Embryonic facial prominence (tissue), 1 donor: ENCODE measurements at regions not wholly inside any gene's neighbourhood (a gene's known extent, or its start where the extent isn't known, plus 50 kb on each side); places are given as distances from the start of the nearest gene placed in this dataset.

Experiments
- DNase-seq: peaks from one replicate; pipeline ENCODE4 v3.0.0-alpha.2; 2016; ENCODE audit errors: extremely low spot score

DNA sequence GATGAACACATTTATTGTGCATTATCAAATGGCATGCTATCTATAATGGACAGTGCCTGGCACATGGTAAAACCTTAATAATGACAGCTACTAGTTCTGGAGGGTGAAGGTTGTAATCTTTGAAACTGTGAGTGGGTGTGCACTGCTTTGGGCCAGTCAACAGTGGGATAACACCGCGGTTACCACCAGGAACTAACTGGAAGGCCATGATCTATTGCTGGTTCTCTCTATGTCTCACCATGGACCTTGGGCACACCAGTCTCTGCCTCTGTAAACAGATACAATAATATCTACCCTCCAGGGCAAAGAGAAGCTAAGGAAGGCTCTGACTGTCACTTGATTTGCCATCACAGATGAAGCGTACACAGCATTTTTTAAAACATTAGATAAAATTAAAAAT is 198.6 kb upstream of the ESRRG start:
- DNase-seq: no peak

DNA sequence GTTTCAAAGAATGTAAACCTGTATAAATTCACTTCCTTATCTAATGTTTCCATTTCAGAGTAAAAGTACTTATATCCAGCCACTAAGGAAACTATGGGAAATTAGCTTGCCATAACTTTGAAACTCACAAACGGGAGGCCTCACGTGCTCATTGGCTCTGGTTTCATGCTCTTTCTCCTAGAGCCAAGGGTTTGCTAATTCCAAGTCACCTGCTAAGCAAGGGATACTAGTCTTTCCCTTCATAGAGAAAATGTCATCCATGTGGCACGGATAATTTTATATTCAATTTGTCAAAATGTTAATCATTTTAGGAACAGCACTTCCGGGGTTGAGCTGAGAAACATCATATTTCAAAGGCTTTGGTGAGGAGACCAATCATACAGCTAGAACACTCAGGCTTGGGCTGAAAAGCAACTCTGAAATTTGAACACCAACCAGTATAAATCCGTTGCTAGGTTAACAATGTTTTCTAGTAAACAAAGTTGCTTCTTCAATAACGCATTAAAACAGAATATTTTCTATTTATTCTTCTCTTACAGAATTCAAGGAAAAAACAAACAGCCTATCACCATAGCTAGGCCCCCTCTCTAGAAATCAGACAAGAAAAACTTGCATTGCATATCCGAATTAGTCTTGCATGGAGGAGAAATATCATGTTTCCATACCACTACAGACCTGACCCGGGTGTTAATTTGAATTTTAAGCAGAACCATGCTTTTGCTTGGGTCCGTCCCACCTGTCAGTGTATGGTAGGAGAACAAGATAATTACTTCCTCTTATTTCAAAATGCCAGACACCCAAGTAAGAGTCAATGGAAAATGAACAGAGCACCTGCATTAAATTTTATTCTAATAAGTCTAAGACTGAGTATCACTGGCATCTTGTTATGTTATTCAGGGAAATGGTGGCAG is 196.1 kb upstream of the ESRRG start:
- DNase-seq: no peak

DNA sequence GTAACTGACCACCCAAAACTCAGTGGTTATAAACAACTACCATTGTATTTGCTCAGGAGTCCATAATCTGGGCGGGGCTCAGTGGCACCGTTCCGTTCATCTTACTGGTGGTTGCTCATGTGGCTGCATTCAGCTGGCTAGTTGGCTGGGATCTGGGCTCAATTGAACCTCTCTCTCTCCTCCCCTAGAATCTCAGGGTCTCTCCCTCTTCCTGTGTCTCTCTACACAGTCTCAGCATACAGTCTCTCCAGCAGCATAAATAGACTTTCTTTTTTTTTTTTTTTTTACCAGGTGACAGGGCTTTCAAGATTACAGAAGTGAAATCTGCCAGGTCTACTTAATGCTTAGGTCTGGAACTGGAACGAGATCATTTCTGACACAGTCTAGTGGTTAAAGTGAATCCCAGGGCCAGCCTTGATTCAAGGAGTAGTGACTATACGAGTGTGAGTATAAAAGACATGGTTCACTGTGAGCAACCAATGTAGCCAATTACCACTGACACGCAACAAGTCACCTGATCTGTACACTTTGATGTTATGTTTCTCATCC is 193.7 kb upstream of the ESRRG start:
- no peak for DNase-seq

DNA sequence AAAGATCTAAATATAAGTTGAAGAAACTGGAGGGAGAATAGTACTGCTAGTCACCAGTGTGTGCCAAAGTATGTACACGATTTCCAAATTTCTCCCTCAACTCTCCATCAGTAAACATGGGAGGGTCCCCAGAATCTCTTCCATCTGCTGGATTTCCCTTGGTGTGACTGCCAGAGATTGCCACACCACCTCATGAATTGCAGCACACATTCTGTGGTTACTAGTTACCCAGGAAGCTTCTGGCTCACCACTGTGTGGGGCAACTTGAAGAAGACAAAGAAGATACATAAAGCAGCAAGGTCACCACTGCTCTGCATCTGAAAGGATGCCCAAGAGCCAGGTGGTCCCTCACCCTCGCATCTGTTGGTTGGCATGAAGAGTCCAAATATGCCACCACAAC is 191.7 kb upstream of the ESRRG start:
- no peak for DNase-seq

DNA sequence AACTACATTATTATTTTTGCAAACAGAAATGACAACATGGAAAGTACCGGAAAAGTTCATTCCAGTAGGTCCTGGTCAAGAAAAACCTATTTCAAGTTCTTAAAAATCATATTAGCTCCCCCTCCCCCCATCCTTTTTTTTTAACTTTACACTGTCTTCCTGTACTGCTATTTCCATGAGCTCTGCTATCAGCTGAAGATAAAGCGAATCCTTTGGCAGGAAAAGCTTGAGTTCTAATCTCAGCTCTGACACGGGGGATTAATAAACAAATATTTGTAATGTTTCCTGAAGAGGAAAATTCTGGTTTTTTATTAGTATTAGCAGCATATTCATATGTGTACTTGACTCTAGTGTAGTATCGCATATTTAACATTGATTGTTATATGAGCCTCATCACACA is 190.7 kb upstream of the ESRRG start:
- DNase-seq: no peak

- DNase-seq: no peak
Observed at GRCh38 chr1:216910081-216910840, 187.0 kb upstream of the ESRRG start.

DNA sequence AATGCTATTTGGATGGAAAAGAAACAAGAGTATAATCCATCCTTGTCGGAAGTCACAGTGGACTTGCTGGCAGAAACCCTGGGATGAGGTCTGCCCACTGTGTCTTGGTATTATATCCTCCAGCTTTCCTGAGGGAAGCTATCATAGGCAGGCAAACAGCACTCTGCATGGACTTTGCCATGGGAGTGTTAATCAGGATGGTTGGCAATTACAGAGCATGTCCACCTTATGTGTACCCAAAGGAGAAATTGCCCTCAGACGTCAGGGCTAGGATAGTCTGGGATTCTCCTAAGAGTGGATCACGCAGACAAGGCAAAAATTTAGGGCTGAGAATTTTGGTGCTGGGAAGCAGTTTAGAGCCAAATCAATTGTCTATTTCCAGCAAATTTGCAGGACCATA is 184.9 kb upstream of the ESRRG start:
- DNase-seq: no peak

GRCh38 chr1:216907100-216907499 is 183.9 kb upstream of the ESRRG start:
- no peak for DNase-seq

DNA sequence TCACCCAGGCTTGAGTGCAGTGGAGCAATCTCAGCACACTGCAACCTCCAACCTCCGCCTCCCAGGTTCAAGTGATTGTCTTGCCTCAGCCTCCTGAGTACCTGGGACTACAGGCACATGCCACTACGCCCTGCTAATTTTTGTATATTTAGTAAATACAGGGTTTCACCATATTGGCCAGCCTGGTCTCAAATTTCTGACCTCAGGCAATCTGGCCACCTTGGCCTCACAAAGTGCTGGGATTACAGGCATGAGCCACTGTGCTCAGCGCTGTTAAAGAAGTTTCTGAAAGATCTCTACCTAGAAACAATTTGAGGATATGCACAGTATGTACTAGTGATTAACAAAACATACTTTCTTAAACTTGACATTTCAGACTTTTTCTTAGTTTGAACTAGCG is 182.6 kb upstream of the ESRRG start:
- DNase-seq: no peak

DNA sequence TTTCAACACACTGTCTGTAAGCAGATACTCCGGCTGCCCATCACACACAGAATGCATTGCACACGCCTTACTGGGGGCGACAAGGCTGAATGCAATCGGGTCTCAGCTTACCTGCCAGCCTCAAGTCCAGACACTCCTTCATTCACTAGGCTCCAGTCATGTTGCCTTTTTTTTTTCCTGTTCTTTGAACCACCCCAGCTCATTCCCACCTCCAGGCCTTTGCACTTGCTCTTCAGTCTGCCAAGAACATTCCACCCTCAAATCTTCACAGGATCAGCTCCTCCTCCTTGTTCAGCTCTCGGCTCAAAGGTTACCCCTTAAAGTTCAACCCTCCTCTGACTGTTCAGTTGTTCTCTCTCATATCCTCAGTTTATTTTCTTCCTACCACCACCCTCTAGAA is 181.9 kb upstream of the ESRRG start:
- DNase-seq: no peak

DNA sequence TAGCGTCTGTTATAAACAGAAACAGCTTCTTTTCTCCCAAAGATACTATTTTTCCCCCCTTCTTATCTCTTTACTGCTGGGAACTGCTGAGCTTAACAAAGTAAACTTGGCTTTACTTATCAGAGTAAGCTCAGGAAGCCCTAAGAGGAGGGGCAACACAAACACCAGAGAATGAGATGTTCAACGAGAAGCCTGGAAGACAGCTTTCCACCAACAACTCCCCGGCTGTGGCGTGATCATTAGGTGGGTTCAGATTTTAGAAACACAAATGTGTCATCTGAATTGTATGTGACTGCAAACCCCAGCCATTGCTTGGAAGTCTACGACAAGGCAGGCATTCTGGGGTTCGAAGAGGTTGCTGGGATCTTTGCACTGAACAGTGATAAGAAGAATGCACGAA is 181.2 kb upstream of the ESRRG start:
- no peak for DNase-seq

DNA sequence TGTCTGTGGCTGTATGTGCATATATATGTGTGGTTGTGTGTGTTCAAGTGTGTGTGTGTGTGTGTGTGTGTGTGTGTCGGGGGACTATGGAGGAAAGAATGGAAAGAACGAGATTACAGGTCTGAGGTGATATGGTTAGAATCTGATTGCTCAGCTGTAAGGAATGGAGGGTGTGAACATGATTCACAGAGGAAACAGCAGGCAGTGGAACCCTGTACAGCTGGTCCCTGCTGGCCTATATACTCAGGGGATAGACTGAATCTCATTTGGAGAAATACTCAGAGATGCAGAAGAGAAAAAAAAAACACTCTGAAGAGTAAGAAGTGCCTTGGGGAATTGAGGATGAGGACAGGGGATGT is 180.1 kb upstream of the ESRRG start:
- no peak for DNase-seq

DNA sequence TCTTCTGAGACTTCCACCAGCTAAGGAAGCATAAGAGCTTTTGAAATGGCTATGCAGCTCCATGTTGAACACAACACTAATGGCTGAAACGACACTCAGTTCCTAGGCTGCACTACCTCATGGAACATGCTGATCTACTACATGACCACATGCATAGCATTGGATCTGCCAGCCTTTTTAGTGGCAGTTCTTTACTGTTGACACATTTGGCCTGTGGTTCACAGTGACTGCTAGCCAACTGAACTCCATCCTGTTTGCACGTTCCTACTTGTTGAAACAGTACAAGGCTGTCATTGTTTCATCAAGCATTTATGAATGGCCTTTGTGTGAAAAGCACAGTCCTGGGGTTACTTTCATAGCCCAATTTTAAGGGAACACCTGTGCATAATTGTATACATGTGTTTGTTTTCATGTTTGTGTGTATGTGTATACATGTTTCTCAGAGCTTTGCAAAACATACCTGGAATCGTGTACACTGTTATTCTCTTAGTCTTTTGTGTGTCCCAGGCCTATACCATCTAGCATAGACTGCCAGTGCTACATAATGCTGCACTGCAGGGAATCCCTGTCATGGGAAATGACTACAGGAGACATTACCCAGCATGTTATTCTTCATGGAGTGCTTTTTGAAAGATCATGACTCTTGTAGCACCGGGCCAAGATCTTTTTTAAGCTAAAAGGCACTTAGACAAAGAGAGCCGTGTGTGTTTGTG is 179.6 kb upstream of the ESRRG start:
- no peak for DNase-seq

DNA sequence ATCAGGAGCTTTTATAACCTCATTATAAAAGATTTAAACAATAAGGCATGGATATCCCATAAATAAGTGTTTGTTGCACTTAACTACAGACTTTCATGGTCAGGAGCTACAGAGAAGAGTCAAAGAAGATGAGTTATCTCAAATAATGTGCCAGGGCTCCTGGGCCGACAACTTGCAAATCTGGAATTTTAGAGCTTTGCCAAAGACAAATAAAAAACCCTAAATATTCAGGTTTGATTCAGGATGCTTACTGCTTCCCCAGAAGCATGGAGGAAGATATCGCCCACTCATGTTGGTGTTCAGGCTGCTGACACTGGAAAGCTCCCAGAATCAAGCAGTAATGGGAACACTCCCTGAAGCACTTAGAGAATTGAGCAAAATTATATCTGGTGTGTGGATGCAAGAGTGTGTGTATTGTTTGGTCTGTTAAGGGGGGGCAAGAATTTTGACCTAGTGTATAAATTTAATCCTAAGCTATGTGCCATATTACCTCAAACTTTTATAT is 176.9 kb upstream of the ESRRG start:
- no peak for DNase-seq

DNA sequence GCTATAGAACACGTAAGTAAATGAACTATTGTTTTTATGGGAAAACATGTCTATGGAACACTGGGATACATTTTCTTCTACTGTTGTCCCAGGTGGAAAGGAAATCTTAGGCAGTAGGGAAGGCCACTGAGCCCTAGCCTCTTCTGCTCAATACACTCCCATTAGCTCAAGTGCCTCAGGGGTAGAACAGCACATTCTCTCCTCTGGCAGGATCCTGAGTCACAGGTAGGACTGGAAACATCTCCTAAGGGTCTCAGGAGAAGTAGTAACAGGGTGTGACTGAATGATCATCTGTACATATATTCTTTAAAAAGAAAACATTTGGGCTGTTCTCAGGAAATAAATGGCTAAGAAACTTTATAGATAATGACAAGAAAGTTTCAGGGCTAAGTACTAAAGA is 175.6 kb upstream of the ESRRG start:
- no peak for DNase-seq

DNA sequence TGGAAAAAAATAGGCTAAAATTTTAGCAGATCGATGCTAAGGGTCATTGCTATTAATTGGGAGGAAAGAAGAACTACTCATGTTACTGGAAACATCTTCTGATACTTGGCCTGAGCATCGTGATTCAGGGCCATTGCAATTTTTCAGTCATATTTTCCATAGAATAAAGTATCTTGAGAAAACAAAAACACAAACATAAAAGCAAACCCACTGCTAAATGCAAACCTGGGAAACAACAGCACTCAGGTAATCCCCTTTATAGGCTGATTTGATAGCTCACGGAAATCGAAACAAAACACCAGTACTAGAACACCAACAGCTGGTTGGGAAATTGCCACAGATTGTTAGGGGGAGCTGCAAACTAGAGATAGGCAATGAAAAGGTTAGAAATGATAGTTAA is 172.9 kb upstream of the ESRRG start:
- no peak for DNase-seq

DNA sequence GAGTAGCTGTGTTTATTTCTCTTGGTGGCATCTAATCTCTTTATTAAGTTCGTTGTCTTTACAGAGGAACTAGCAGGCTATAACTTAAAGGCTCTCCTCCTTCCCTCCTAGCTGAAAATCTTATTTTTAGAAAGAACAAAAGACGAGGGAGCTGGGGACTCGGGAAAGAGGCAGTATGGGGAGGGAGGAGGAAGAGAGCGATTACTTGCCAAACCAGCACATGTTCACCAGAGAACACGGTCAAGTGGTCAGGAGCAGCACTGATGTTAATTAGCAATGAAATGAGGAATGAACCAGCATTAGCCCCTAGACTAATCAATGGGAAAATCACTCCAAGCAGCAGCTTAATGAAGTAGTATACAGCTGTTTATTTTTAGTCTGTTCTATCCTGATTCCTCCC is 171.3 kb upstream of the ESRRG start:
- DNase-seq: no peak

- DNase-seq: no peak
Observed at GRCh38 chr1:216892581-216893160, 169.4 kb upstream of the ESRRG start.

DNA sequence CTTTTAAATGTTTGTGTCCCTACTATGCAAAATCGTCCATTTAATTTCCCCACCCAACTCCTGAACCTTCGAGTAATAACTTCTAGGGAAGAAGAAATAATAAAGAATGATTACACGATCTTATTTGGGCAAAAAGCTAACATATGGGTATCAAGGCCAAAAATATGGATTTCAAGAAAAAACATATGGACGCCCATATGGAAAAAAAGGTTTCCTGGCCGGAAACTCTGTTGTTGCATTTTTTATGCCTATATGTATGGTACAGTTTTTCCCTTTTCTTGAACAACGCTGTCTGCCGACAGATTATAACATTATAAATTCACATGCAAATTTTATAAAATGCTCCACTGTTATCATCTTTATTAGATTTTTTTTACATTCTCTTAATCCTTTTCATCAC is 167.6 kb upstream of the ESRRG start:
- no peak for DNase-seq

GRCh38 chr1:216888731-216889130 is 165.5 kb upstream of the ESRRG start:
- no peak for DNase-seq

DNA sequence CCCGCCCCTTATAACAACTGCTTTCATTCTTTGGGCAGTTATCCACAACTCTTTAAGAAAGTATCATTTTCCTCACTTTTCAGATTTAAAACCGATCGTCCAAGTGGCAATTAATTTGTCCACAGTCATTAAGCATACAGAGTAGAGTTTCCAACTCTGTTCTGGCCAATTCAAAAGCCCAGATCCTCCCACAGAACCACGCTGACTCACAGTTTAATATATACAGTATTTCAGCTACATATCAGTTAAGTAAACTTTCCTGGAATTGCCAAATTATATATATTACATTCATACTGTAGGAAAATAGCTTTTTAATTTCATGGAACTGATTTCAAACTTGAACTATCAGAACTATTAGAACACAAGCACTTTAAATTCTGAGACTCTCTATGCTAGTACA is 163.8 kb upstream of the ESRRG start:
- no peak for DNase-seq
